Amygdala (tissue), 56 donors: ENCODE measurements at regions not wholly inside any gene's neighbourhood (a gene's known extent, or its start where the extent isn't known, plus 50 kb on each side); places are given as distances from the start of the nearest gene placed in this dataset.

ENCODE experiments used
- DNase-seq, 56 donors: peaks; one replicate each; lab custom pipeline; 2025; lab: John Stamatoyannopoulos, UW

- no peak for DNase-seq
Observed at GRCh38 chr2:2823061-2823753, 492.1 kb upstream of the MYT1L start.

- no peak for DNase-seq
Observed at GRCh38 chr2:2822143-2822542, 491.1 kb upstream of the MYT1L start.

GRCh38 chr2:2812648-2813047 is 481.6 kb upstream of the MYT1L start:
- DNase-seq = no peak

GRCh38 chr2:2812117-2812516 is 481.0 kb upstream of the MYT1L start:
- DNase-seq = no peak

- no peak for DNase-seq
Observed at GRCh38 chr2:2810504-2810903, 479.4 kb upstream of the MYT1L start.

GRCh38 chr2:2809771-2810170 is 478.7 kb upstream of the MYT1L start:
- DNase-seq = no peak

GRCh38 chr2:2808551-2809058 is 477.5 kb upstream of the MYT1L start:
- DNase-seq = no peak

GRCh38 chr2:2806711-2807110 is 475.6 kb upstream of the MYT1L start:
- no peak for DNase-seq

GRCh38 chr2:2805263-2805662 is 474.2 kb upstream of the MYT1L start:
- DNase-seq = no peak

- no peak for DNase-seq
Observed at GRCh38 chr2:2804528-2804927, 473.5 kb upstream of the MYT1L start.

- DNase-seq = no peak
Observed at GRCh38 chr2:2801458-2801857, 470.4 kb upstream of the MYT1L start.

- no peak for DNase-seq
Observed at GRCh38 chr2:2800697-2801096, 469.6 kb upstream of the MYT1L start.

GRCh38 chr2:2800001-2800400 is 468.9 kb upstream of the MYT1L start:
- no peak for DNase-seq

GRCh38 chr2:2799151-2799697 is 468.1 kb upstream of the MYT1L start:
- no peak for DNase-seq

- no peak for DNase-seq
Observed at GRCh38 chr2:2798337-2798736, 467.3 kb upstream of the MYT1L start.

- no peak for DNase-seq
Observed at GRCh38 chr2:2797797-2798196, 466.7 kb upstream of the MYT1L start.

- DNase-seq = no peak
Observed at GRCh38 chr2:2796207-2796606, 465.1 kb upstream of the MYT1L start.

GRCh38 chr2:2795438-2796091 is 464.5 kb upstream of the MYT1L start:
- no peak for DNase-seq

- DNase-seq = no peak
Observed at GRCh38 chr2:2793925-2794560, 463.0 kb upstream of the MYT1L start.

GRCh38 chr2:2793514-2793913 is 462.4 kb upstream of the MYT1L start:
- DNase-seq = no peak

- DNase-seq = no peak
Observed at GRCh38 chr2:2791606-2792005, 460.5 kb upstream of the MYT1L start.

- DNase-seq = no peak
Observed at GRCh38 chr2:2791031-2791430, 460.0 kb upstream of the MYT1L start.
